ENCODE measurements at regions not wholly inside any gene's neighbourhood (a gene's known extent, or its start where the extent isn't known, plus 50 kb on each side); places are given as distances from the start of the nearest gene placed in this dataset.

DNA sequence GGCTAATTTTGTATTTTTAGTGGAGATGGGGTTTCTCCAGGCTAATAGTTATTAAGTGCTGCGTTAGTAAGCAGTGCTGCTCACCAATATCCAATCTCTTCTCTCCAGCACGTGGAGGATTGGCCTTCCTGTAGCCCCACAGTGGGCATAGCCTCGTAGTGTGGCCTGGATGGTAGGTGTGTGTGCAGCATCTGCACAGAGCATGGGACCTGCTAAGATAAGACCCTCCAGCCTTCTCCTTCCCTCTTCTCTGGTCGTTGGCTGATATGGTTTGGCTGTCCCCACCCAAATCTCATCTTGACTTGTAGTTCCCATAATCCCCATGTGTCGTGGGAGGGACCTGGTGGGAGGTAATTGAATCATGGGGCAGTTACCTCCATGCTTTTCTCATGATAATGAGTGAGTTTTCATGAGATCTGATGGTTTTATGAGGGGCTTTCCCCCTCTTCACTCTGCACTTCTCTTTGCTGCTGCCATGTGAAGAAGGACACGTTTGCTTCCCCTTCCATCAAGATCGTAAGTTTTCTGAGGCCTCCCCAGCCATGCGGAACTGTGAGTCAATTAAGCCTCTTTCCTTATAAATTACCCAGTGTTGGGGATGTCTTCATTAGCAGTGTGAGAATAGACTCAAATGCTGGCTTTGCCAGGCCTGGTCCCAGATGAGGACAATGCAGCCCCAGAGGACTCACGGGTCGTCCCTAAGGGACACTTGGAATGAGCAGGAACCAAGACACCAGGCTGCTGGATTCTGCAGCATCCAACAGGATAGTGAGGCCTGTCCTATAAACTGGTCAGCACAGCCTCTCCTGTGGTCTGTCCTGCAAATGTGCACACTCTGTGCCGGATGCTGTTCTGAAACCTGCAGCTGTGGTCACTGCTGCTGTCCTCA lies 63.4 kb upstream of the AFDN start (continued):
- TF ChIP-seq REST (IDR thresholded peaks at IDR 0.05; ENCODE audit: borderline replicate concordance in 1 of 2, low read depth in 1 of 2, low read length in 2 of 2): no peak
- TF ChIP-seq ZNF235 (CRISPR knock-in tag; IDR thresholded peaks at IDR 0.05; ENCODE audit: borderline replicate concordance): no peak
- no peak for TF ChIP-seq POLR2G (IDR thresholded peaks at IDR 0.05; ENCODE audit: low read depth, low read length)
- no peak for TF ChIP-seq ZNF784 (CRISPR knock-in tag; IDR thresholded peaks at IDR 0.05; ENCODE audit: borderline replicate concordance)
- TF ChIP-seq, protein P1, sequence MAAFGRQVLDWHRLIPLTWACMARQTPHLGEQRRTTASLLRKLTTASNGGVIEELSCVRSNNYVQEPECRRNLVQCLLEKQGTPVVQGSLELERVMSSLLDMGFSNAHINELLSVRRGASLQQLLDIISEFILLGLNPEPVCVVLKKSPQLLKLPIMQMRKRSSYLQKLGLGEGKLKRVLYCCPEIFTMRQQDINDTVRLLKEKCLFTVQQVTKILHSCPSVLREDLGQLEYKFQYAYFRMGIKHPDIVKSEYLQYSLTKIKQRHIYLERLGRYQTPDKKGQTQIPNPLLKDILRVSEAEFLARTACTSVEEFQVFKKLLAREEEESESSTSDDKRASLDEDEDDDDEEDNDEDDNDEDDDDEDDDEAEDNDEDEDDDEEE (CRISPR knock-in tag; IDR thresholded peaks at IDR 0.05): peak; percentile 35; the same call in 1 of the 2 replicates
- no peak for TF ChIP-seq ZNF18 (CRISPR knock-in tag; IDR thresholded peaks at IDR 0.05; ENCODE audit: insufficient replicate concordance)
- no peak for TF ChIP-seq ZNF335 (CRISPR knock-in tag; IDR thresholded peaks at IDR 0.05)
- TF ChIP-seq ZNF703 (CRISPR knock-in tag; IDR thresholded peaks at IDR 0.05; ENCODE audit: borderline replicate concordance): no peak
- TF ChIP-seq NCOA5 (CRISPR knock-in tag; IDR thresholded peaks at IDR 0.05): no peak
- no peak for TF ChIP-seq KAT2B (IDR thresholded peaks at IDR 0.05; ENCODE audit: borderline replicate concordance, low read depth, low read length)
- TF ChIP-seq ZNF503 (CRISPR knock-in tag; IDR thresholded peaks at IDR 0.05): no peak
- TF ChIP-seq ZUFSP (CRISPR knock-in tag; IDR thresholded peaks at IDR 0.05; ENCODE audit: borderline replicate concordance): no peak
- TF ChIP-seq CHD4 (IDR thresholded peaks at IDR 0.05; ENCODE audit: borderline replicate concordance, low read length): no peak
- TF ChIP-seq, protein P2, sequence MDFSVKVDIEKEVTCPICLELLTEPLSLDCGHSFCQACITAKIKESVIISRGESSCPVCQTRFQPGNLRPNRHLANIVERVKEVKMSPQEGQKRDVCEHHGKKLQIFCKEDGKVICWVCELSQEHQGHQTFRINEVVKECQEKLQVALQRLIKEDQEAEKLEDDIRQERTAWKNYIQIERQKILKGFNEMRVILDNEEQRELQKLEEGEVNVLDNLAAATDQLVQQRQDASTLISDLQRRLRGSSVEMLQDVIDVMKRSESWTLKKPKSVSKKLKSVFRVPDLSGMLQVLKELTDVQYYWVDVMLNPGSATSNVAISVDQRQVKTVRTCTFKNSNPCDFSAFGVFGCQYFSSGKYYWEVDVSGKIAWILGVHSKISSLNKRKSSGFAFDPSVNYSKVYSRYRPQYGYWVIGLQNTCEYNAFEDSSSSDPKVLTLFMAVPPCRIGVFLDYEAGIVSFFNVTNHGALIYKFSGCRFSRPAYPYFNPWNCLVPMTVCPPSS (IDR thresholded peaks at IDR 0.05): no peak
